Prostate gland (tissue), 2 donors: ENCODE measurements at regions not wholly inside any gene's neighbourhood (a gene's known extent, or its start where the extent isn't known, plus 50 kb on each side); places are given as distances from the start of the nearest gene placed in this dataset.

Experiments used
- DNase-seq: peaks from one replicate; pipeline ENCODE4 v3.0.0-alpha.2; 2019; ENCODE audit warnings: low spot score
- H3K27ac ChIP-seq, 2 donors: fragments of 200-600 bp; sonication (generic); 2 replicates each; pipeline ENCODE4 v1.5.1; 2017 to 2019
- H3K27me3 ChIP-seq: fragments of 200-600 bp; sonication (generic); replicated peaks from 2 replicates; pipeline ENCODE4 v1.5.1; 2019; ENCODE audit not compliant: insufficient read depth
- H3K36me3 ChIP-seq, 2 donors: fragments of 200-600 bp; sonication (generic); 1 replicate in 1 of 2; 2 replicates in 1 of 2; pipeline versions ENCODE4 v1.5.1 to v1.8.1; 2017 to 2019
- H3K4me1 ChIP-seq: fragments of 200-600 bp; sonication (generic); replicated peaks from 2 replicates; pipeline ENCODE4 v1.5.1; 2019
- H3K4me3 ChIP-seq, 2 donors: fragments of 200-600 bp; sonication (generic); 2 replicates each; pipeline ENCODE4 v1.5.1; 2017 to 2019
- H3K9me3 ChIP-seq: fragments of 200-600 bp; sonication (generic); 2 replicates; pipeline ENCODE4 v1.5.1; 2017
- POLR2A ChIP-seq: fragments of 450-650 bp; IDR thresholded peaks from one replicate; pipeline ENCODE4 v1.6.1; 2016; ENCODE audit warnings: antibody characterized with exemption, mild to moderate bottlenecking
- POLR2AphosphoS5 ChIP-seq: sonication (generic); formaldehyde crosslinking; IDR thresholded peaks from one replicate; pipeline ENCODE4 v1.6.1; 2017; ENCODE audit warnings: antibody characterized with exemption
- WGBS: methylation state at CpG from one replicate; pipeline ENCODE4 v1.1.5; 2018; 5-methylcytosine and 5-hydroxymethylcytosine counted together
- intact Hi-C: fragments of 100-400 bp; cut with DNase I; formaldehyde crosslinking; loops from one replicate; pipeline ENCODE4 v1.14.2; 2022
- TF ChIP-seq, protein P1 (sequence below), 4 experiments: fragments of 200-600 bp in 2 of 4; fragments of 450-650 bp in 2 of 4; sonication (generic) in 2 of 4; IDR thresholded peaks; 1 replicate in 3 of 4; 2 replicates in 1 of 4; pipeline ENCODE4 v1.5.1; 2016 to 2019; ENCODE audit warnings: antibody characterized with exemption in 4 of 4, mild to moderate bottlenecking in 2 of 4, moderate library complexity in 2 of 4

DNA sequence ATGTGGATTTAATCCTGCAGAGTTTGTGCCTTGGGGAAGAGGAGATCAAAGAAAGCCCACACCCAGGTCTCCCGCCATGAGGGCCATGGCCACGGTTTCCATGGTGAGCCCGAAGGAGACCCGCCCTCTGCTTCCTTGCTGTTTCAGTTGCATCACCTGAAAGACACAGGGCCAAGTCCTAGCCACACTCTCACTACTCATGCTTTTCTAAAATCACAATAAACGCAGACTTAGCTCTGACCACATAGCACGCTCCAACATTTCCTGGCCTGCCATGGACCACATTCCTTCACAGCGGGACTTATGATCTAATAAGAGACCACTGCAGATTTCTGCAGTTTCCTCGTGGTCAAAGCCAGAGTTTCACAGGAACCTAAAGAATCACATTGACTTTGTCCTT lies 426.0 kb upstream of the NR3C2 start:
- H3K27ac ChIP-seq, result no peak overlapping the region
- H3K9me3 ChIP-seq, result no peaks in the 10 kb centered on the region
- H3K4me1 ChIP-seq, result no peaks in the 10 kb centered on the region
- H3K4me3 ChIP-seq, result no peak overlapping the region
- no peaks in the 10 kb centered on the region for H3K27me3 ChIP-seq
- TF ChIP-seq POLR2A (no peak), POLR2AphosphoS5 (no peak)
- TF ChIP-seq, protein P1, sequence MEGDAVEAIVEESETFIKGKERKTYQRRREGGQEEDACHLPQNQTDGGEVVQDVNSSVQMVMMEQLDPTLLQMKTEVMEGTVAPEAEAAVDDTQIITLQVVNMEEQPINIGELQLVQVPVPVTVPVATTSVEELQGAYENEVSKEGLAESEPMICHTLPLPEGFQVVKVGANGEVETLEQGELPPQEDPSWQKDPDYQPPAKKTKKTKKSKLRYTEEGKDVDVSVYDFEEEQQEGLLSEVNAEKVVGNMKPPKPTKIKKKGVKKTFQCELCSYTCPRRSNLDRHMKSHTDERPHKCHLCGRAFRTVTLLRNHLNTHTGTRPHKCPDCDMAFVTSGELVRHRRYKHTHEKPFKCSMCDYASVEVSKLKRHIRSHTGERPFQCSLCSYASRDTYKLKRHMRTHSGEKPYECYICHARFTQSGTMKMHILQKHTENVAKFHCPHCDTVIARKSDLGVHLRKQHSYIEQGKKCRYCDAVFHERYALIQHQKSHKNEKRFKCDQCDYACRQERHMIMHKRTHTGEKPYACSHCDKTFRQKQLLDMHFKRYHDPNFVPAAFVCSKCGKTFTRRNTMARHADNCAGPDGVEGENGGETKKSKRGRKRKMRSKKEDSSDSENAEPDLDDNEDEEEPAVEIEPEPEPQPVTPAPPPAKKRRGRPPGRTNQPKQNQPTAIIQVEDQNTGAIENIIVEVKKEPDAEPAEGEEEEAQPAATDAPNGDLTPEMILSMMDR (IDR thresholded peaks at IDR 0.05), result no peak
- no peak for DNase-seq
- WGBS, result 89% methylated on average over 8 of the region's 8 CpGs
- intact Hi-C loops, result no loop called here
- H3K36me3 ChIP-seq, result no peaks in the 10 kb centered on the region

DNA sequence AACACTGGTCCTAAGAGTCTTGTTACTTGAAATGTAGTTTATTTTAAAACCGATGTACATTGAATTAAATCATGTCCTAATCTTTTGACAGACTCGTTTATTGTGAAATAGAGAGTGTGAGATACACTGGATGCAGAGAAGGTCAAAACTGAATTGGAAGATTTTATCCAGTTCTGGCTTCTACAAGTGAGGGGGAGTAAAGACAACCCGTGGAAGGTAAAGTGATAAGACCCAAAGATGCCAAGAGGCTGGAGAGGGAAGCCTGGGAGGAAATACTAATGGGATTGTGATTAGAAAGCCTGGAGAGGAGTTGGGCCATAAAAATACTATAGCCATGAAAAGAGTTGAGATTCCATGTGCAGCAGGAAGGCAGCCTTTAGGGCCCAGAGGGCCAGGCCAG lies 424.5 kb upstream of the NR3C2 start:
- no peaks in the 10 kb centered on the region for H3K9me3 ChIP-seq
- H3K27me3 ChIP-seq, result no peaks in the 10 kb centered on the region
- H3K4me3 ChIP-seq, result no peak overlapping the region
- TF ChIP-seq, protein P1 (IDR thresholded peaks at IDR 0.05), result no peak
- no peak for TF ChIP-seq POLR2A
- TF ChIP-seq POLR2AphosphoS5, result no peak
- intact Hi-C loops, result no loop called here
- no peak for DNase-seq
- 63% methylated on average over 3 of the region's 3 CpGs for WGBS
- H3K27ac ChIP-seq, result no peak overlapping the region
- no peaks in the 10 kb centered on the region for H3K4me1 ChIP-seq
- H3K36me3 ChIP-seq, result no peaks in the 10 kb centered on the region

DNA sequence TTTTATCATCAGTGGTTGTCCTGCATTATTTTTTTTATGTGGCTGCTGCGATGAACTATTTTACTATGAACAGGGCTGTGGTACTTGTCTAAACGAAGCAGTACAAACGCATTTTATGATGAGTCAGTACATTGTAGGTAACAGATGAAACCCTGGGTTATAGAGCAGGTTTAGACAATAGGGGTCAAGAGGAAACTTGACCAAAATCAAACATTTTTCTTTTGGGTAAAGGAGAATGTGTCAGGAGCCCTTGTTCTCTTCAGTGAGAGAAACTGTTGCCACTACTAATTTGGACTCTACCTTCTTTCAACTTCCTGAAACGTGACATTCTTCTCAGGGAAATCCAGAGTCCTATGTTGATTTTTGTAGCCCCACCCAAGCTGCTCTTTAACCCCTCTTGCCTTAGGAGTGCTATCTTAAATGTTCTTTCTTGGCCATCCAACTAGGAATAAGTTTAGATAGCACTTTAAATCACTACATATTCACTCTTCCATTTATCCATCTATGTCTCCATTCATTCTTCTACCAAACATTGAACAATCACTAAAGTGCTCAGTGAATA lies 415.8 kb upstream of the NR3C2 start:
- no peak overlapping the region for H3K4me3 ChIP-seq
- H3K27ac ChIP-seq, result no peak overlapping the region
- TF ChIP-seq, protein P1 (IDR thresholded peaks at IDR 0.05), result no peak
- TF ChIP-seq POLR2A (no peak), POLR2AphosphoS5 (no peak)
- no peaks in the 10 kb centered on the region for H3K9me3 ChIP-seq
- no peaks in the 10 kb centered on the region for H3K36me3 ChIP-seq
- intact Hi-C loops, result no loop called here
- no peak for DNase-seq
- no peaks in the 10 kb centered on the region for H3K27me3 ChIP-seq
- no peaks in the 10 kb centered on the region for H3K4me1 ChIP-seq
- 22% methylated on average over 4 of the region's 4 CpGs for WGBS

DNA sequence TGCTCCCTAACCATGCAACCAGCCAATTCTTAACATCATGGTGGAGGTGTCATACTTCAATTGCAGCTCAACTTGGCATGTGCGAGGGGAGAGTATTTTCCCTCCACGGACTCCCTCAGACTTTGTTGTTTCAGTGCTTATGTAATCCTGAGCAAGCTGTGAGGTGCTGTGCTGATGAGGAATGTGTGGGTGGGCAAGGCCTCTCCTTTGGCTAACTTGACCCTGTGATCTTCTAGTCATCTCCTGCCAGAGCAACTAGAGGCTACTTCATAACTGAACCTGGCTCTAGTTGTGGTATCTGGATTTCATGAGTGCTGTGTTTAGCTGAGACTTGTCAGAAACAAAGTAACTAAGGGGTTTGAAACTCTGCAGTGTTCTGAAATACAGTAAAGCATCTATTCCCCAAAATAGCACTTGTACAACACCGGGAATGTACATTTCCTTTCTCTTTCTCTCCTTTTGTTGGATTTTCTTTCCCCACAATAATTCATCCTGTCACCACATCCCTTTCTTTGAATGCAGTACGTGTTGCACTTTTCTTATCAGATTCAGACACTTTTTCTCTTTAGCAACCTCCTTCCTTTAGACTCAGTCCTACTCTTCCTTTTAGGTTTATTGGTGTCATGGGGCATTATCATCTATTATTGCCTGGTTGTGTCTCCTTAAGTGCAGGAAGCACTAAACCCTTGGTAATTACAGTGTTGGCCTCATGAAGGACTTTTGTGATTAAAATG lies 415.2 kb upstream of the NR3C2 start:
- intact Hi-C loops, result no loop called here
- H3K36me3 ChIP-seq, result no peaks in the 10 kb centered on the region
- TF ChIP-seq, protein P1 (IDR thresholded peaks at IDR 0.05), result no peak
- TF ChIP-seq POLR2AphosphoS5 (no peak), POLR2A (no peak)
- DNase-seq, result no peak
- no peaks in the 10 kb centered on the region for H3K27me3 ChIP-seq
- H3K4me1 ChIP-seq, result no peaks in the 10 kb centered on the region
- no peak overlapping the region for H3K4me3 ChIP-seq
- no peaks in the 10 kb centered on the region for H3K9me3 ChIP-seq
- WGBS, result 29% methylated on average over 4 of the region's 4 CpGs
- H3K27ac ChIP-seq, result no peak overlapping the region

DNA sequence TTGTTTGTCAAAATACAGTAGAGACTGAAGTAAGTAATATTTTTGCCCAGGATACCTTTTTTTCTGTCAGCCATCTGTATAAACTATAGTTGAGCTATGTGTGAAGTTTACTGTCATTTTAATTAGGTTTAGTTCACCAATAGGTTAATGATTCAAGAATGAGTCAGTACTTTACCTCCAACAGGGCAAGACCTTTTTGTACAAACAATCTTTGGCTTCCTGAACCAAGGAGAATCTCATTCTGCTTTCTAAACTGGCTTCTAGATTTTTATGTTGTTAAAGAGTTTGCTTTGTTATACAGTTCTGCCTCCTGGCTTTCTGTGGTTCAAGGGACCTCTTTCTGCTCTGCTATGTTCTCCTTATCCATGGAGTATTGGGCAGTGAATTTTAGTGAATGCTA lies 412.0 kb upstream of the NR3C2 start:
- no peak for DNase-seq
- Histone ChIP-seq H3K4me1 (no peaks in the 10 kb centered on the region), H3K27me3 (no peaks in the 10 kb centered on the region), H3K36me3 (no peaks in the 10 kb centered on the region), H3K4me3 (no peak overlapping the region), H3K27ac (no peak overlapping the region), H3K9me3 (no peaks in the 10 kb centered on the region)
- intact Hi-C loops, result no loop called here
- TF ChIP-seq POLR2A (no peak), POLR2AphosphoS5 (no peak)
- TF ChIP-seq, protein P1 (IDR thresholded peaks at IDR 0.05), result no peak
